ENCODE measurements at regions not wholly inside any gene's neighbourhood (a gene's known extent, or its start where the extent isn't known, plus 50 kb on each side); places are given as distances from the start of the nearest gene placed in this dataset.
A peak's percentile ranks its signal among the peaks of the same experiment; 100 is the strongest.

GRCh38 chr1:191892716-191893115 is 265.5 kb upstream of the RGS18 start:
- Histone ChIP-seq H3K36me3 (ENCODE audit: insufficient read depth, low read length) (0 out of 2 replicates have a peak, but pooled peaks cover 4% of the 10 kb centered on the region), H3K4me1 (ENCODE audit: insufficient read depth, low read length) (peaks cover 39% of the 10 kb centered on the region), H3K79me2 (ENCODE audit: insufficient read depth, low read length) (no peaks in the 10 kb centered on the region), H3K27ac (ENCODE audit: low read length) (no peak overlapping the region), H3K27me3 (ENCODE audit: insufficient read depth, low read length, poor library complexity) (no peaks in the 10 kb centered on the region), H3K9ac (ENCODE audit: low read depth, low read length) (no peak overlapping the region), H3K4me2 (ENCODE audit: insufficient read depth, low read length) (no peak overlapping the region), H3K4me3 (ENCODE audit: low read depth in 1 of 2, low read length in 2 of 2) (no peak overlapping the region), H3K9me3 (ENCODE audit: insufficient read depth, low read length, severe bottlenecking) (peaks cover 12% of the 10 kb centered on the region), H2AFZ (ENCODE audit: low read depth, low read length) (no peak overlapping the region), H4K20me1 (ENCODE audit: insufficient read depth, low read length) (no peaks in the 10 kb centered on the region)
- ATAC-seq (ENCODE audit: insufficient read depth, low read depth) (no peak), DNase-seq (no peak)
- TF ChIP-seq EZH2 (IDR thresholded peaks at IDR 0.05; ENCODE audit: borderline replicate concordance, low read depth, low read length, severe bottlenecking) = no peak
- no peak for TF ChIP-seq CTCF (IDR thresholded peaks at IDR 0.05; ENCODE audit: borderline replicate concordance, extremely low read depth, low read length, poor library complexity, severe bottlenecking)

- H2AFZ ChIP-seq (ENCODE audit: low read depth, low read length) = no peak overlapping the region
- no peak overlapping the region for H3K27ac ChIP-seq (ENCODE audit: low read length)
- no peak overlapping the region for H3K4me2 ChIP-seq (ENCODE audit: insufficient read depth, low read length)
- H3K9me3 ChIP-seq (ENCODE audit: insufficient read depth, low read length, severe bottlenecking) = peaks cover 12% of the 10 kb centered on the region
- no peak for DNase-seq
- TF ChIP-seq CTCF (IDR thresholded peaks at IDR 0.05; ENCODE audit: borderline replicate concordance, extremely low read depth, low read length, poor library complexity, severe bottlenecking) (no peak), EZH2 (IDR thresholded peaks at IDR 0.05; ENCODE audit: borderline replicate concordance, low read depth, low read length, severe bottlenecking) (no peak)
- no peak for ATAC-seq (ENCODE audit: insufficient read depth, low read depth)
- H3K79me2 ChIP-seq (ENCODE audit: insufficient read depth, low read length) = no peaks in the 10 kb centered on the region
- no peaks in the 10 kb centered on the region for H3K27me3 ChIP-seq (ENCODE audit: insufficient read depth, low read length, poor library complexity)
- no peak overlapping the region for H3K4me3 ChIP-seq (ENCODE audit: low read depth in 1 of 2, low read length in 2 of 2)
- H3K36me3 ChIP-seq (ENCODE audit: insufficient read depth, low read length) = 0 out of 2 replicates have a peak, but pooled peaks cover 4% of the 10 kb centered on the region
- peaks cover 16% of the 10 kb centered on the region for H3K4me1 ChIP-seq (ENCODE audit: insufficient read depth, low read length)
- H4K20me1 ChIP-seq (ENCODE audit: insufficient read depth, low read length) = no peaks in the 10 kb centered on the region
- no peak overlapping the region for H3K9ac ChIP-seq (ENCODE audit: low read depth, low read length)
These were observed 263.2 kb upstream of the RGS18 start for GRCh38 chr1:191895049-191895448.

- Histone ChIP-seq H2AFZ (ENCODE audit: low read depth, low read length) (0 out of 2 replicates have a peak overlapping the region, but pooled peaks have one; percentile 2), H3K9me3 (ENCODE audit: insufficient read depth, low read length, severe bottlenecking) (peaks cover 12% of the 10 kb centered on the region), H3K27ac (ENCODE audit: low read length) (no peak overlapping the region), H3K4me1 (ENCODE audit: insufficient read depth, low read length) (peaks cover 10% of the 10 kb centered on the region), H3K27me3 (ENCODE audit: insufficient read depth, low read length, poor library complexity) (no peaks in the 10 kb centered on the region), H3K36me3 (ENCODE audit: insufficient read depth, low read length) (0 out of 2 replicates have a peak, but pooled peaks cover 4% of the 10 kb centered on the region), H4K20me1 (ENCODE audit: insufficient read depth, low read length) (no peaks in the 10 kb centered on the region), H3K79me2 (ENCODE audit: insufficient read depth, low read length) (no peaks in the 10 kb centered on the region), H3K4me3 (ENCODE audit: low read depth in 1 of 2, low read length in 2 of 2) (no peak overlapping the region), H3K4me2 (ENCODE audit: insufficient read depth, low read length) (no peak overlapping the region), H3K9ac (ENCODE audit: low read depth, low read length) (no peak overlapping the region)
- TF ChIP-seq CTCF (IDR thresholded peaks at IDR 0.05; ENCODE audit: borderline replicate concordance, extremely low read depth, low read length, poor library complexity, severe bottlenecking) (no peak), EZH2 (IDR thresholded peaks at IDR 0.05; ENCODE audit: borderline replicate concordance, low read depth, low read length, severe bottlenecking) (no peak)
- no peak; the same call in 2 of the 3 replicates for ATAC-seq (ENCODE audit: insufficient read depth, low read depth)
- no peak for DNase-seq
These were observed 262.7 kb upstream of the RGS18 start for GRCh38 chr1:191895462-191896058.
